CD4-positive, alpha-beta T cell treated with Interleukin-15 for 1 hour (primary cell): ENCODE measurements at regions not wholly inside any gene's neighbourhood (a gene's known extent, or its start where the extent isn't known, plus 50 kb on each side); places are given as distances from the start of the nearest gene placed in this dataset.
"Not testable (repeated sequence)": the region's sequence is repeated elsewhere in the genome, so short reads cannot be mapped to it uniquely, and the experiment has no call there.

Experiments used
- DNase-seq: peaks from one replicate; pipeline ENCODE4 v3.0.0-alpha.2; 2020

DNA sequence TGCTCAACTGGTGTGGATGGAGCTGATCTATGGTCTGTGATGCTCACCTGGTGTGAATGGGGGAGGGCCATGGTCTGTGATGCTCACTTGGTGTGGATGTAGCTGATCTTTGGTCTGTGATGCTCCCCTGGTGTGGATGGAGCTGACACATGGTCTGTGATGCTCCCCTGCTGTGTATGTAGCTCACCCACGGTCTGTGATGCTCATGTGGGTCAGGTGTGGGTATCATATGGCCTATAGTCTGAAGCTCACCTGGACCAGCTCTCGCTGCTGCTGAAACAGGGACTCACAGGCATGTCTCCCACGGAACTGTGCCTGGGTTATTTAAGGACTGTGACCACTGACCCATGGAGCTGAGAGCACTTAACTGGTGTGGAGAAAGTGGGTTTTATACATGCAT is 109.7 kb downstream of the CRLF2 start:
- no peak for DNase-seq

DNA sequence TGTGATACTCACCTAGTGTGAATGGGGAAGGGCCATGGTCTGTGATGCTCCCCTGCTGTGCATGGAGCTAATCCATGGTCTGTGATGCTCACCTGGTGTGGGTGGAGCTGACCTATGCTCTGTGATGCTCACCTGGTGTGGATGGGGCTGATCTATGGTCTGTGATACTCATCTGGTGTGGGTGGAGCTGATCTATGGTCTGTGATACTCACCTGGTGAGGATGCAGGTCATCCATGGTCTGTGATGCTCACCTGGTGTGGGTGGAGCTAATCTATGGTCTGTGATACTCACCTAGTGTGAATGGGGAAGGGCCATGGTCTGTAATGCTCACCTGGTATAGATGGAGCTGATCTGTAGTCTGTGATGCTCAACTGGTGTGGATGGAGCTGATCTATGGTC is 110.2 kb downstream of the CRLF2 start:
- not testable (repeated sequence) for DNase-seq

DNA sequence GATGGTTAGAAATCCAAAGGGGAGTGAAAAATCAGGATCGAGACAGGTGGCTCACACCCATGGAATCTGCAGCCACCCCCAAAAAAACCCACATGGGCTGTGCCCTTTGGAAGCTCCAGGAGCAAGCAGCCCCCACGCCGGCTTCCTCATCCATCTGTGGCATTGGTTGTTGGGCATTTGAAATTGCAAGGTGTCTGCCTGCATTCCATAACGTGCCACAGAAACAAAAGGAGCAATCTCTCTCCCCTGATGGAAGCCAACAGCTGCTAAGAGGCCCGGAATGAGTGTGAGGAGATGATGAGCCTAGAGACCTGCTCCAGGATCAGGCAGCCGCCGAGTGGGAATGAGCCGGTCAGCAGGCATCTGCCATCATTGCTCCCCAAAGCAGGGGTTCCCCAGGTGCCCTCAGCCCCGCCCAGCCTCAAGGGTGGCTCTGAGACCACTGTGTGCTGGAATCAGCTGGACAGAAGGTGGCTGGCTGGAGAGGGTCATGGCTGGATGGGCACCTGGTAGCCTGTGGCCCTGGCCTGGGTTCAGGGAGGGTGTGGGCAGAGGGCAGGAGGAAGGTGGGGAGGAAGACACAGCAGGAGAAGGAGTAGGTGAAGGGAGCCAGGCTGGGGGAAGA is 113.2 kb downstream of the CRLF2 start:
- DNase-seq, result no peak

DNA sequence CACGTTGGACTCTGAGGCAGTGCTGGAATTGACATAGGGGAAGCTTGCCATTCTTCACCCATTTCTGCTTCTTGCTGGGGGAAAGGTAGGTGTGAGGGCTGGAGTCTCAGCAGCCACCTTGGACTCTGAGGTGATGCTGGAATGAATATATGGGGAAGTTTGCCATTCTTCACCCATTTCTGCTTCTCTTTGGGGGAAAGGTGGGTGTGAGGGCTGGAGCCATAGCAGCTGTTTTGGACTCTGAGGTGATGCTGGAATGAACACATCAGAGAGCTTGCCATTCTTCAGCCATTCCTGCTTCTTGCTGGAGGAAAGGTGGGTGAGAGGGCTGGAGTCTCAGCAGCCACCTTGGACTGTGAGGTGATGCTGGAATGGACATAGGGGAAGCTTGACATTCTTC is 115.1 kb downstream of the CRLF2 start:
- DNase-seq, result no peak

DNA sequence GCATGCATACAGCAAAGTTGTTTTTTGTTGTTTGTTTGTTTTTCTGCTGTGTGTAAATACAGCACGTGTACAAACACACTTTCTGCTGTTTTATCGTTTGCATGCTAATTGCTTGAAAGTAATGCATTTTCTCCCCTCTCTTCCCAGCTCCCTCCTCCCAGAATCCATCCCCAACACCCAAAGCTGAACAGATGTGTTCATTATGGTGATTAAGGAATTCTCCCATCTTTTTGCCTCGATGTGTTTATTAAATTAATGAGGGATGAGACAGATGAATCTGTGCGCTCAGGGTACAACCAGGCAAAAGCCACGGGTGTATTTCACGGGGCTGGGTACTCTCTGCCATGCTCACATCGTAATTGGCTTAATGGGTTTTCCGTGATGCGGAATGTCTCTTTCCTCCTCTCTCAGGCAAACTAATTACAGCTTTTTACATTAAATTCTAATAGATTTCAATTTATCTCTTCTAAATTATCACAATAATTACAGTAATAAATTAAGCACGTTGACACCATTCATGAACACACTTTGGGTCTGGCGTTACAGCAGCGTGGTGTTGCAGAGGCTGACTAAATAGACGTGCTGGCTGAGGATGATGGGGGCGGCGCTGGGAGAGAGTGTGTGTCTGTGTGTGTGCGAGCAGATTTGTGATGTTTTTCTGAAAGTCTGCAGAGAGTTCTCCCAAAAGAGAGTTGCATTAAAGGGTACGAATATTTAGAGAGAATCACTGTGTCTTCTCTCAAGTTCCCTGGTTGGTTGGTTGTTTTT is 117.7 kb downstream of the CRLF2 start:
- DNase-seq, result no peak

DNA sequence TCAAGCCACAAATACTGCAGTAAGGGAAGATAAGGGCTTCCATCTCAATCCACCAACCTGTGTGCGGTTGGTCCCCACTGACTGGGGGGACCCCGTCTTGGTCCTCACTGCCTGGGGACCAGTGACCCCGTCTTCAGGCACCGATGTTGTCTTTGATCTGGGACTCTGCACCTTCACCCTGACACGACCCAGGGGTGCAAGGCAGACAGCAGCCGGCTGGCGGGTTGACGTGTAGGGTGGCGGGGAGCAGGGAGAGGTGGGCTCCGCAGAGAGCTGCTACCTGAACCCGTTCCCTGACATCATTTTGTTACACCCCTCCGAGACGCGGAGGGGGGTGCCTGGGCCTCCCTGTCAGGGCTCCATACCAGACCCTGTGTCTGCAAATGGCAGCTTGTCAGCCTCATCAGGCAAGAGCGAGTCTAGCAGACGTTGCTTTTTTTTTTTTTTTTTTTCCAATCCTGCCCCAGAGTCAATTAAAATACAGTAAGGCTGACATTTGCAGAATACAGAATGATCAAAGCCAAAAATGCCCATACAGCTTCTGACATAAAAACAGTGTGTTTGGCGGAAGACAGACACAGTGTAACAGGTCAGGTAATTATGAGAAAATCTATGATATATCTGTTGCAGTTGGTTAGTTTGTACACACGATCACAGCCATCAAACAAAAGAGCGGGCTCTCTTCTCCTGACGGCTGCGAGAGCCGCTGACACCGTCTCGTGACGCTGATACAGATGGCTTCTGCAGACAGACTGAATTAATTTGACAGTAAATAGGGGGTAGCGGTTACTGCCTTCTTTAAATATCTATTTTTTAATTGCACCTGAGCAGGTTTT is 118.6 kb downstream of the CRLF2 start:
- no peak for DNase-seq

DNA sequence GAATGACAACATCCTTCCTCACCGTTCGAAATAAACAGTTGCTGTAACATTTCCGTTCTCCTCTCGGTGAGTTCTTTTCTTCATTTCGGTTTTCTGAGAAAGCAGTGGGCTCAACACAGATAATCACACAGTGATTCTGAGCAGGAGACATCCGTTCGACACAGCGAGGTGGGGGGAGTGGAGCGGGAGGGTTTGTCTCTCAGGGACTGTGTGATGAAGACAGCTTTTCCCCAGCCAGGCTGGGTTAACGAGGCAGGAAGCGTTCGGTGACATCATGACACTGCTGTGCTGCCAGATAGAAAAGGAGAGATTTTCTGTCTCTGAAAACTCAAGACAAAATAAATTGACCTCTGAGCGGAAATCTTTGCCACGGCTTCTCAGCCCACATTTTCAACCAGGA is 119.3 kb downstream of the CRLF2 start:
- DNase-seq, result peak; percentile 47

DNA sequence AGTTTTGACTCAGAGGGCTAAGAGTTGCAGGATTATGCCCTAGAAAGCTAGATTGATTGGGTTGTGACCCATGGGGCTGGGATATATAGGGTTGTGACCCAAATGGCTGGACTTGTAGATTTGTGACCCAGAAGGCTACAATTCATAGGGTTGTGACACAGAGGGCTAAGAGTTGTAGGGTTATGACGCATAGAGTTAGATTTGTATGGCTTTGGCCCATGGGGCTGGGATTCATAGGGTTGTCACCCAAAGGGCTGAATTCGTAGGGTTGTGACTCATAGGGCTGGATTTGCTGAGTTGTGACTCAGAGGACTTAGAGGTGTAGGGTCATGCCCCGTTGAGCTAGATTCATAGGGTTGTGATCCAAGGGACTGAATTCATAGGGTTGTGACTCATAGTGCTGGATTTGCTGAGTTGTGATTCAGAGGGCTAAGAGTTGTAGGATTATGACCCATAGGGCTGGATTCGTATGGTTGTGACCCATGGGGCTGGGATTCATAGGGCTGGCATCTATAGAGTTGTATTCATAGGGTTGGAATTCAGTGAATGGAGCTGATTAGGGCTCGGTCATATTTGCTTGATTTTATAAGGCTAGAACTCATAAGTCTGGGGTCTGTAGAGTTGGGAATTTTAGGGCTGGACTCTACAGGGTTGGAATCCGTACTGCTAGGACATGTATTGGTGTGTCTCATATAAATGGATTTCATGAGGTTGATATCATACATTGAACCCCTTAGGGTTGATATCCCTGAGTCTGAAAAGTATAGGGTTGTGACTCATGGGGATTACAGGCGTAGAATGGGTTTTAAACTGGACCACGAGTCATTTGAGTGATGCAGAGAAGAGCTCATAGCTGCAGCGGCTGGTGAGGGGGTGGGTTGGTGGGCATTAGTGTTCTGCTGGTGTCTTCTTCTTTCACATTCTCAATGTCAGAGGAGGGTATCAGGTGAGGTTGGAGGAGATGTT is 125.7 kb downstream of the CRLF2 start:
- no peak for DNase-seq

DNA sequence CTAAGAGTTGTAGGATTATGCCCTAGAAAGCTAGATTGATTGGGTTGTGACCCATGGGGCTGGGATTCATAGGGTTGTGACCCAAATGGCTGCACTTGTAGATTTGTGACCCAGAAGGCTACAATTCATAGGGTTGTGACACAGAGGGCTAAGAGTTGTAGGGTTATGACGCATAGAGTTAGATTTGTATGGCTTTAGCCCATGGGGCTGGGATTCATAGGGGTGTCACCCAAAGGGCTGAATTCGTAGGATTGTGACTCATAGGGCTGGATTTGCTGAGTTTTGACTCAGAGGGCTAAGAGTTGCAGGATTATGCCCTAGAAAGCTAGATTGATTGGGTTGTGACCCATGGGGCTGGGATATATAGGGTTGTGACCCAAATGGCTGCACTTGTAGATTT is 126.6 kb downstream of the CRLF2 start:
- not testable (repeated sequence) for DNase-seq

DNA sequence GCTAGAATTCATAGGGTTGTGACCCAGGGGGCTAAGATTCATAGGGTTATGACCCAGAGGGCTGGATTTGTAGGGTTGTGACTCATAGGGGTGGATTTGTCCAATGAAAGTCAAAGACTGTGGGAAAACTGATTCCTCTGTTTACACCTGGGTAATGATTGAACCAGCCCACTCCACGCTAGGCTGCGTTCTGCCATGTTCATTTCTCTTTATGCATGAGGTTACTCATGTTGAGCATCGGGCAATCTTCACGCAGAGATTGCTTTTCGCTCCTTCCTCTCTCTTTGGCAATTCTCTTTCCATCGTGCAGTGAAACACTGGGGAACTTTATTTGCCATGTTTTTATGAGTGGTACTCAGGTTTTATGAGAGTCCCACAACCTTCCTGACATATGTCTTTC is 127.8 kb downstream of the CRLF2 start:
- DNase-seq, result no peak

DNA sequence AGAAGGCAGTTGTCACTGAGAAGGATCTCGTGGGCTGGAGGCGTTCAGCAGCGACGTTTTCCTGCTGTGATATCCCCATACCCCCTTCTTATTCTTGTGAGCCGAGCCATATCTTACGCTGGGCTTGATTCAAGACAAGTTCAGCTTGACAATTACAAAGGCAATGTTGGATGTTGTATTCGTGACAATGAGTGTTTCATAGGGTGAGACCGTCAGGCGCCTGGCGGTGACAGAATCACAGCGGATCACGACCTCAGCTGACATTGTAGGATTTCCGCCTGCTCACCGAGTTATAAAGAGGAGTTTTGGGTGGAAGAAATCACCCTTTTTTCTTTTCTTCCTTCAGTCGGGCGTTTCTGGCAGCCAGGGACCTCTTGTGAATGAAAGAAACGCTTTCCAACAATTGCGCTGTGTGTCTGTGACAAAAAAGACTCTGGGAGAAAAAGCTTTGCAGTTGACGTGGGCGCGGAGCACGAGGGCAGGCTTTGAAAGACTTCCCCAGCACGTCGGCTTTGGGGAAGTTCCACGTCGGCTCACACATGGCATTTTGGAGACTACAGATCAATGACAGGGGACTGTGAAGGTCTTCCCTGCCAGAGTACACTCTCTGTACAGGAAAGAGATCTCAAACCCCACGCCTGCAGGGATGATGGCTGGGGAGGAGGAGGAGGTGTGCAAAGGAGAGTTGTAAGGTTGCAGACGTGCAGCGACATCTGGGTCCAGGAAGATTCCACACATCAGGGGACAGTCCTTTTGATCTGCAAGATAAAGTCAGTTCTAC is 135.4 kb downstream of the CRLF2 start:
- no peak for DNase-seq

DNA sequence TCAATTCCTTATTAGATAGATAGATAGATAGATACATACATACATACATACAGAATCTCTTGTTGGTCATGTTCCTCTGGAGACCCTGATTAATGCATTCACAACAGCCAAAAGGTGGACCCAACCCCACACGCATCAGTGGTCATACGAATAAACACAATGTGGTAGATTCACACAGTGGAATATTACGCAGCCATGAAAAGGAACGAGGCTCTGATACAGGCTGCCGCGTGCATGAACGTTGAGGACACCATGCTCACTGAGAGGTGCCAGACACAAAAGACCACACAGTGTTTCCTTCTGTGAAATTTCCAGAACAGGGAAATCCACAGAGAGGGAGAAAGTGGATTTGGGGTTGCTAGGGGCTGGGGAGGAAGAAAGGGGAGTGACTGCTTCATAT is 136.7 kb downstream of the CRLF2 start:
- DNase-seq, result no peak

DNA sequence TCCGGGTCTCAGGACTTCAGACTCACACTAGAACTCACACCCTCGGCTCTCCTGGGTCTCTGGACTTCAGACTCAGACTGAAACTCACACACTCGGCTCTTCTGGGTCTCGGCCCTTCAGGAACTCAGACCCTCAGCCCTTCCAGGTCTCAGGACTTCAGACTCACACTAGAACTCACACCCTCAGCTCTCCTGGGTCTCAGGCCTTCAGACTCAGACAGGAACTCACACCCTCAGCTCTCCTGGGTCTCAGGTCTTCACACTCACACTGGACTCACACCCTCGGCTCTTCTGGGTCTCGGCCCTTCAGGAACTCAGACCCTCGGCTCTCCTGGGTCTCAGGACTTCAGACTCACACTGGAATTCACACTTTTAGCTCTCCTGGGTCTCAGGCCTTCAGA is 137.3 kb downstream of the CRLF2 start:
- no peak for DNase-seq

DNA sequence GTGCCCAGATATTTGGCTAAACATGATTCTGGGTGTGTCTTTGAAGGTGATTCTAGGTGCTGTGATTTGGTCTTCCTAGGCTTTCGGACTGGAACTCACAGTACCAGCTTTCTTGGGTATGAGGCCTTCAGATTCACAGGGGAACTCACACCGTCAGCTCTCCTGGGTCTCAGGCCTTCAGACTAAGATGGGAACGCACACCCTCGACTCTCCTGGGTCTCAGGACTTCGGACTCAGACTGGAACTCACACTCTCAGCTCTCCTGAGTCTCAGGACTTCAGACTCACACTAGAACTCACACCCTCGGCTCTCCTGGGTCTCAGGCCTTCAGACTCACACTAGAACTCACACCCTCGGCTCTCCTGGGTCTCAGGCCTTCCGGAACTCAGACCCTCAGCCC is 137.7 kb downstream of the CRLF2 start:
- no peak for DNase-seq

DNA sequence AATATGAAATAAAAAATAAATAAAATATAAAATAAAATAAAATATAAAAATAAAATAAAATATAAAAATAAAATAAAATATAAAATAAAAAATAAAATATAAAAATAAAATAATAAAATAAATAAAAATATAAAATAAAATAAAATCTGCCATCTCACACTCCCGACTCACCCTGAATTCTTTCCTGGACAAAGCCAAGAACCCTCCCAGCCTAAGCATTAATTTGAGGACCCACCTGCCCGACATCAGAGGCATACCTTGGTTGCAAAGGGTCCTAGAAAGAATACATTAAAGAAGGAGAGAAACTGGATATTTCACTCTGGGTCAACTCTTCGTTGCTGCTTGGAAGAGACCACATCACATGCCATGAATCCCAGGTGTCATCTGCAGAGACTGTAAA is 138.3 kb downstream of the CRLF2 start:
- DNase-seq, result no peak

DNA sequence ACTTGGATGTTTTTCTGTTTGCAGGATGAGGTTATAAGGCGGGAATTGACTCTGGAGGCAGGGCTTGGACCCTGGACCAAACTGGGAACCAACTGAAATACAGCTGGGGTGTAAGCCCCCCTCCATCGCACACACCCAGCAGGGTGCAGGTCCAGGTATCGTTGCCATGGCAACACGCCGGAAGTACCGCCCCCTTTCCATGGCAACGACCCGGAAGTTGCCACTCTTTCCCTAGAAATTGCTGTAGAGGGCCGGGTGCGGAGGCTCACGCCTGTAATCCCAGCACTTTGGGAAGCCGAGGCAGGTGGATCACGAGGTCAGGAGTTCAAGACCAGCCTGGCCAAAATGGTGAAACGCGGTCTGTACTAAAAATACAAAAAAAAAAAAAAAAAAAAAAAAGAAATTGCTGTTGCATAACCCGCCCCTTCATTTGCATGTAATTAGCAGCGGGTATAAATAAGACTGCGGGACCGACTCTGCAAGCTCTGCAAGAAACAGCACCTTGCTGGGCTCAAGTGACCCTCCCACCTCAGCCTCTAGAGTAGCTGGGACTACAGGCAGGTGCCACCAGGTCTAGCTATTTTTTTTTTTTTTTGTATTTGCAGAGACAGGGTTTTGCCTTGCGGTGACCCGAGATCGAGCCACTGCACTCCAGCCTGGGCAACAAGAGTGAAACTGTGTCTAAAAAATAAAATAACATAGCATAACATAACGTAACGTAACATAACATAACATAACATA is 139.6 kb downstream of the CRLF2 start:
- no peak for DNase-seq

DNA sequence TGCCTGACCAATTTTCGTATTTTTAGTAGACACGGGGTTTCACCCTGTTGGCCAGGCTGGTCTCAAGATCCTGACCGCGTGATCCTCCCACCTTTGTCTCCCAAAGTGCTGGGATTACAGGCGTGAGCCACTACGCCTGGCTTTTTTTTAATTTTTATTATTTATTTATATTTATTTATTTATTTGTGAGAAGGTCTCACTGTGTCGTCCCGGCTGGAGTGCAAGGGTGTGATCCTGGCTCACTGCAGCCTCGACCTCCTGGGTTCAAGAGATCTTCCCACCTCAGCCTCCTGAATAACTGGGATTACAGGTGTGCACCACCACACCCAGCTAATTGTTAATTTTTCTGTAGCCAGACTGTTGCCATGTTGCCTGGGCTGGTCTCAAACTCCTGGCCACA is 141.1 kb downstream of the CRLF2 start:
- DNase-seq, result no peak

DNA sequence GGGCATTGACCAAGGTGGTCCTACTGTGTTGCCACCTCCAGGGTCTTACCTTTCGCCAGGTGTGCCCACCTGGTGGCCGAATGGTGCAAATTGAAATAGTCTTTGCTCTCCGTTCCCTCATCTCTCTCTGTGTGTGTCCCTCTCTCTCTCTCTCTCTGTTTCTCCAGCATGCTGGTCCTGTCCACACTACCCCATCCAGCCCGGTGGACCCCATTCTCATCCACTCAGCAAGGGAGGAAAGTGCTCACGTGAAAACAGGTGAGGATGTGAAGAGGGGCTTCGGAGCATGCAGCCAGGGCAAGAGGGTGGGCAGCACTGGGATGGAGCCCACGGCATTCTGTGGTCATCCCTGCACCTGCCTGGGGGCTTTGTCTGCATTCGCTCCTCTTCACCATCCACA is 150.1 kb downstream of the CRLF2 start:
- no peak for DNase-seq

DNA sequence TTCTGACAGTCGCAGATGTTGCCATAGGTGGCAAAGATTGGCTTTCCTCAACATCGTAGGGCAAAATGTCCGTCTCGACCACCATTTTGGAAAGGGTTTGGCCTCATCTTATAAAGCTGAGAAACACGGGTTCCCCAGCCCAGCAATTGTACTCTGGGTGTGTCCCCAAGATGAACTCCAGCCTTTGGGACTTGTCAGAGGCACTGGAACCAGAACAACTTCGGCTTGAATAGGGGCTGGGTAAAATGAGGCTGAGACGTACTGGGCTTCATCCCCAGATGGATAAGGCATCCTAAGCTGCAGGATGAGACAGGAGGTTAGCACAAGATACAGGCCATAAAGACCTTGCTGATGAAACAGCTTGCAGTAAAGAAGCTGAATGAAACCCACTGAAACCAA is 151.9 kb downstream of the CRLF2 start:
- DNase-seq, result no peak

DNA sequence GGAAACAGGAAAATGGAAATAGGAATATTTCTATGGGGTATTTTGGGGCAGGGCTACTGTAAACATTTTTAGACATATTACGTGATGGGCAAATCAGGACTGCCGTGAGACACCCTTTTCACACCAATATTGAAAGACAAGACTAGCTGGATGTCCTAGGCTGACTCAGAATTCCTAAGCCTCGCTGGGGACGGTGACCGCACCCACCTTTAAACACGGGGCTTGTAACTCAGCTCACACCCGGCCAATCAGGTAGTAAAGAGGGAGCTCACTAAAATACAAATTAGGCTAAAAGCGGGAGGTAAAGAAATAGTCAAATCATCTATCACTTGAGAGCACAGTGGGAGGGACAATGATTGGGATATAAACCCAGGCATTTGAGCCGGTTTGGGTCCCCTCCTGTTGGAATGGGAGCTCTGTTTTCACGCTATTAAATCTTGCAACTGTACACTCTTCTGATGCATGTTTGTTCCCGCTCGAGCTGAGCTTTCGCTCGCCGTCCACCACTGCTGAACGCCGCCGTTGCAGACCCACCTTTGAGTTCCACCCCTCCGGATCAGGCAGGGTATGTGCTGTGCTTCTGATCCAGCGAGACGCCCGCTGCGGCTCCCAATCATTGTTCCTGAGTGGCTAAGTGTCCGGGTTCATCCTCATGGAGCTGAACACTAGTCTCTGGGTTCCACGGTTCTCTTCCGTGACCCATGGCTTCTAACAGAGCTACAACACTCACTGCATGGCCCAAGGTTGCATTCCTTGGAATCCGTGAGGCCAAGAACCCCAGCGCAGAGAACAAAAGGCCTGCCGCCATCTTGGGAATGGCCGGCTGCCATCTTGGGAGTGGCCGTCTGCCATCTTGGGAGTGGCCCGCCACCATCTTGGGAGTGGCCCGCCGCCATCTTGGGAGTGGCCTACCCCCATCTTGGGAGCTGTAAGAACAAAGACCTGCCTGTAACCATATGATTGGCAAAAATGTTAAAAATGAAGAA is 152.6 kb downstream of the CRLF2 start:
- no peak for DNase-seq
